GM19372 (cell line): ENCODE measurements at regions not wholly inside any gene's neighbourhood (a gene's known extent, or its start where the extent isn't known, plus 50 kb on each side); places are given as distances from the start of the nearest gene placed in this dataset.

Experiments used
- ATAC-seq: cut with Tn5 transposase; IDR thresholded peaks from one replicate; pipeline ENCODE4 v1.9.1; 2021; ENCODE audit warnings: mild to moderate bottlenecking, low read depth, moderate library complexity; ENCODE audit not compliant: unreplicated experiment

DNA sequence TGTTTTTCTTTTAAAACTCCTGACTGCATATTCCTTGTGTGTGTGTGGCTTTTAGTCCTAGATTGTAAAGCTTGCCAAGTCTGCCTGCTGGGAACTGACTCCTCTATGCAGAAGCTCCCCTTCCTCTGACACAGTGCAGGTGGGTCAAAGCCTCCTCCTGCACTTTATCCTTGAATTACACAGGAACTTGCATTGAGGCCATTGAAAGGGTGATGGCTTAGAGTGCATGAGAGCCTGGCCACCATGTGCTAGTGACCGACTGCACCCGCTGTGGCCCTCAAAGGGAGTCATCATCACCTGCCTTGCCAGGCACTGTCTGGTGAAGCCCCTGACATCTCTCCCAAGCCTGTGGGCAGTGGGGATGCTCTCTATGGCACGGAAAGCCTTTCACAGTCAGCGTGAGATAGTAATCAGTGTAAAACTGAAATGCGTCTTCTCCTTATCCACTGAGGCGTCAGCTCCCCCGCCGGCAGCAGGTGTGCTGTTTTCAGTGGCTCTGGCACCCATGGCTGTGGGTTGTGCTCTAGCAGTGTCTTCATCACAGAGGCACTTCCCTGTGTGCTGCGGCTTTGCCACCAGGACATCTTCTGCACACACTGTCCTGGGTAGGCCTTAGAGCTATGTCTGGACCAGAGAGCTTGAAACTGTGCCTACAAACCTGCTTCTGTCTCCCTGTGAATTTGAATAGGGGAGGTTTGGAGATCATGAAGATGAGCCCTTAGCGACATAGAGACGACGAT, 87.9 kb downstream of the THBS2 start:
- ATAC-seq, result no peak

DNA sequence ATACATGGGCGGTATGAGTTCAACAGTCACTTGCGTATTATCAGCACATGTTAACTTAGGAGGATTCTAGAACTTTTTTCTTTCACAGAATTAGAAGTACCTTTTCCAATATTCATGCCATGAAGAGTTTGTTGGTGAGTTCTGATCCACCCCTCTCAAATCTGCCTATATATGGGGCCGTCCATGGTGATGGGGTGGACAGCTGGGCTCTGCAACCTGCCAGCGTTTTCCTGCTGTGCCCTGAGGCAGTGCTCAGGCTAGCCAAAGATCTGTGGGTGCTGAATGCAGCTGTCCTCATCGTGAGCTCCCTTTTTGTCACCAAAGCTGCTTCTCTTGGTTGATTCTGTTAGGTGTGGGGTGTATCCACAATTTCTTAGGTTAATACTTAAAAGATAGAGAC, 88.7 kb downstream of the THBS2 start:
- ATAC-seq, result no peak

DNA sequence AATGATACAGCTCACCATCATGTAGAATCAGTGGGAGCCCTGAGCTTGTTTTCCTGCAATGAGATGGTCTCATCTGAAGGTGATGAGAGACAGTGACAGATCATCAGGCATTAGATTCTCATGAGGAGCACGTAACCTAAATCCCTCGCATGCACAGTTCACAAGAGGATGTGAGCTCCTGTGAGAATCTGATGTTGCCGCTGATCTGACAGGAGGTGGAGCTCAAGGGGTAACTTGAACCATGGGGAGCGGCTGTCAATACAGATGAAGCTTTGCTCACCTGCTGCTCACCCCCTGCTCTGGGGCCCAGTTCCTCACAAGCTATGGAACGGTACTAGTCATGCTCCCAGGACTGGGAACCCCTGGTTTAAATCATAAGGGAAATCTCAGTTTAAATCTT, 89.2 kb downstream of the THBS2 start:
- no peak for ATAC-seq

DNA sequence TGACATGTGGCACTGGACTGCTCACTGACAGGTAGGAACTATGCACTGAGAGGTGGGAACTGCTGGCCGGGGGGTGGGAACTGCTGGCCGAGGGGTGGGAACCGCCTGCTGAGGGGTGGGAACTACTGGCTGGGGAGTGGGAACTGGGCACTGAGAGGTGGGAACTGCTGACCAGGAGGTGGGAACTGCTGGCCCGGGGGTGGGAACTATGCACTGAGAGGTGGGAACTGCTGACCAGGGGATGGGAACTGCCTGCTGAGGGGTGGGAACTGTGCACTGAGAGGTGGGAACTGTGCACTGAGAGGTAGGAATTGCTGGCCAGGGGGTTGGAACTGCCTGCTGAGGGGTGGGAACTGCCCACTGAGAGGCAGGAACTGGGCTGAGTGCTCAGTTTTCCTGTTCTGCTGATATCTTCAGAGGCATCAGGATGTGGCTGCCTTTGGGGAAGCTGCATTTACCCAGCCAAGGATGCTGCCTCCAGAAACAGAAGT, 90.2 kb downstream of the THBS2 start:
- no peak for ATAC-seq

DNA sequence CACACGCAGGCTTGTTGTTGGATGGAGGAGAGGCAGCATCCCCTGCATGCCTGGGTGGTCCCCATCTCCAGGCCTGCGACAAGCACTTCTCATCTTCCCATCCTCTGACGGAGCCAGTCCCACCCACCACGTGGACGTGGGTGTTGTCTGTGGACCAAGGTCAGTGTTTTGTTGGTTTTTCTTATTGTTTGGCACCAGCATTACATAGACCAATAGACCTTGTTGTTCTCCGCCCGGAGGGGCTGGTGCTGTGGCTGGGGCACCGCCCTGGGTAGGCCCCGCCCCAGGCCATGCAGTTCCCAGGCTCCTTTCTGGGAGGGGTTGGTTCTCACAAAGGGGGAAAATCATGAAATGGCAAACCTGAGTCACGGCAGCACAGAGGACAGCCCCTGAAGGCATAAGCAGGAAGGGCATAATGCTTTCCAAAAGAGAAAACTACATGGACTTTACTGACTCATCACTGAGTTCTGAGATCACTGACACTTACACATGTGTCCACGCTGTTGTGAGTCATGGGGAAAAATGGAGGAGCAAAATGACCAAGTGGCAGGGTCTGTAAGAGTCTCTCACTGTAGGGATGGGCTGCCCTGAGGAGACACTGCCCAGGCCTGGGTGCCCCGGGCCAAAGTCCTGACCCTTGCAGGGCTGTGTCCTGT, 90.8 kb downstream of the THBS2 start:
- ATAC-seq, result no peak

DNA sequence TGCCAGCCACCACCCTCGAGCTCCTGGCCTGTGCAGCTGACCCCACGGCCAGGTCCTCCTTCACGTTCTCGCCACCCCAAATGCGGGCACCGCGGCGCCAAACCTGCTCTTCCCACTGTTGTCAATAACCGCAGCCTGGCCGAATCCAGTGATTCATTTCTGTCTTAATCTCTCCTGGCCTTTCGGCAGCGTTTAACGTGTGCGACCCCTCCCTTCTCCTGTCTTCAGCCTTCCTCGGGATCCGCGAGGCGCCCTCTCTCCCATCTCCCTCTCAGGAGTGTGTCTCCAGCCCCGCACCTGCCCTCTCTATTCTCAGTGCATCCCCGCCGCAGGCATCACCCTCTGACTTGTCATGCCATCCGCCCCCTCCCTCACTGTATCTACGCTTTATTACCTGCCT, 91.4 kb downstream of the THBS2 start:
- ATAC-seq, result no peak

DNA sequence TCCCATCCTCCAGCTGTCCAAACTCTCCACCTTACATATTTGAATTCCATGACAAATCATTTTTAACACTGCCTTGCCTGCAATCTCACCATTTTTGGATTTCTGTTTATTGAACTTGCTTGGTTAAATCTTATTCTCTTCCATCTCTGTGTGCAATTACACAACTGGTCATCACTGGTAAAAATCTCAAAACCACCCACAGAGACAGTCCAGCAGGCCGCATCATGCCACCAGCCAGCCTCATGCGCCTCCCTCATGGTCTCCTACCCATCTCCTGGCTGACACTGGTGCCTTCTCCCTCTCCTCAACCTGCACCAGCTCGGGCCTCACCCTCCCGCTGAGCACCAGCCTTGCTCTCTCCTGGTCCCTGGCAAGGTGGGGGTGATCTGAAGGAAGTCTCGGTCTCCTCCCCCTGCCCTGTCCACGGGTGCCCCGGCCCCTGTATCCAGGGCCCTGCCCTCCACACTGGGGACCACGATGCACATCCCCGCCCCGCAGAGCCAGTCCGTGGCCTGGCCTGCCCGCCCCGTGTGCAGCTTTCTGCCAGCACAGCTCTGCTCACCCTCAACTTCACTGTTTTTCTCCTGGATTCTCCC, 92.0 kb downstream of the THBS2 start:
- ATAC-seq, result no peak

DNA sequence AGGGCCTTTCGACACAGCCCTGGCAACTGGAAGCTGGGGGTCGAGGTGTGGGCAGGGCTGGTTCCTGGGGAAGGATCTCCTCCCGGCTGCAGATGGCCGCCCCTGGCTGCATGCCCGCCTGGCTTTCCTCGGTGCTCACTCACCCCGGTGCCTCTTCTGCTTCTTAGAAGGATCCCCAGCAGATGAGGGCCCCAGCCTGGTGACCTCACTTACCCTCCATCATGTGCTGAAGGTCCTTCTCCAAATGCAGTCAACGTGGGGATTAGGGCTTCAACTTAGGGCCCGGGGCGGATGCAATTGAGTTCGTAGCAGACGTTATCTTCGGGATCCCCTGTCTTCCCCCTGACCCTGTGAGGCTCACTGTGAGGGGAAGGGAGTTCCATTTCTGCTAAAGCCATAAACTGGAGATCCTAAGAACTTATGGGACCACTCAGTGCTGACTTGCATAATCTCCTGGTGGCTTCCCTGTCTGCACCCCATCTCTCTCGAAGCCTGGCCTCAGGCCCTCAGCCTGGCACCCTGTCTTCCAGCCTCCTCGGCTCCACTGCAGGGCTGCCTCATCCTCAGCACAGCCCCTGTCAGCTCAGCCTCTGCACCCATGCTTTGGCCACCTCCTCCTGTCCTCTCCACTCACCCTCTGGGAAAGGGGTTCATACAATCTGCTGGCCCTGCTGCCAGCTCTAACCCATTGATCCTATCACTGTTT, 92.6 kb downstream of the THBS2 start:
- no peak for ATAC-seq

DNA sequence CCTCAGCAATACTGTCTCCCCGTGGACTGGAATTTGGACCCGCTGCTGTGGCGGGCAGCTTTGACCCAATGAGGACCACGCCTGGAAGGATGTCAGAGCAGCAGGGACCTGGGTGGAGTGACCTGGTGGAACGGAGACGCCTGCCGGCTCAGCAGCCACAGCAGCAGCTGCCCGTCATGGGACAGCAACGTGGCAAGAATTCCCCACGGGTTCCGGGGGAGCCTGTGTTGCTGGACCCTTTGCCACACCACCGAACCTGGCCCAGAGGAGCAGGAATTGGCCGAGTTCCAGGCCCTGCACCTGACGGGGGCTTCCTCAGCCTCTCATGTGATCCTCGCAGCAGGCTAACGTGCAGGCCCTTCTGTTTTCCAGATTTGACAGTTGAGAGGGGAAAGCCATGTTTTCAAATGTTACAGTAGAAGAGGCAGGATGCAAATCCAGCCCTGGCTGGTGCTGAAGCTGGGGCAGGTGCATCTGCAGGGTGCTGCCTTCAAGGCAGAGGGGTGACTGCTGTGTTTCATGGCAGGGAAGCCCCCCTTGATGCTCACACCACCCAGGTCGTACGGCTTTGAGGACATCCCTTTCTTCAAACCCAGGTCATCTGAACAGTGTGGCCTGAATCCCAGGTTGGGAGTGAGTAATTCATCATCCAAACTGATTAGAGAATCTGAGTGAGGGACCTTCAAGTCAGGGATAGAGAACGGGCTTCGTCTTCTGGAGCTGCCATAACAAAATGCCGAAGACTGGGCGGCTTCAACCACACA, 93.4 kb downstream of the THBS2 start:
- ATAC-seq, result no peak

DNA sequence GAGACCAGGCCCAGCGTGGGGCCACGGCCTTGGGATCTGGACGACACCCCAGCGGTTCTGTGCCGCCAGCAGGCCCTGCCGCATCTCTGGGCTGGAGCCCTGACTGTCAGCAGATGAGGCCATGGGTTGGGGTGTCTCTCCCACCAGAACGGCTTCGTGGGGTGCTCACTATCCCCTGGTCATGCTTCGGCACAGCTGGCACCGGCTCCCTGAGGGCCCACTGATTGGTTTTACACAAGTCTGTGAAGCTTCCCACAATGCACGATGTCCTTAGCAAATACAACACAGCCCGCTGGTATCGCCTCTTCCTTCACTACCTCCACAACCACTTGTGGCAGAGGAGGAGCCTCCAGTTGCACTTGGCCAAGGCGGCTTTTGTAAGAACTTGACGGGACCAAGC, 94.3 kb downstream of the THBS2 start:
- ATAC-seq, result no peak

DNA sequence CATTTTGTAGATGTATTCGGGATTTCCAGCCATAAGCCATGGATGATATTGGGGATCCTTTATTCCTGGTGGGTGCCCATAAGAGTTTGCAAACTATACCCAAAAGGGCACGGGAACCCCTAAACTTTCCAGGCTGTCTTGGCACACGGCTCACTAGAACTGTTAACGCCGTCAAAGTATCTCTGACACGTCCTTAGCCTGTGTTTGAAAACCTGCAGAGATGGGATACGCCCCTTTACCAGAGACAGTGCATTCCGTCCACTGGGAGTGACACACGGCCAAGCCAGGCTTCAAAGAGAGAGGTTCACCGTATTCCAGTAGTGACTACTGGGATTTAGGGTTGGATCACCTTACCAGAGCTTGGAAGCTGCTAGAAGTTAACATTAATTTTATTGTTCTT, 95.0 kb downstream of the THBS2 start:
- no peak for ATAC-seq

DNA sequence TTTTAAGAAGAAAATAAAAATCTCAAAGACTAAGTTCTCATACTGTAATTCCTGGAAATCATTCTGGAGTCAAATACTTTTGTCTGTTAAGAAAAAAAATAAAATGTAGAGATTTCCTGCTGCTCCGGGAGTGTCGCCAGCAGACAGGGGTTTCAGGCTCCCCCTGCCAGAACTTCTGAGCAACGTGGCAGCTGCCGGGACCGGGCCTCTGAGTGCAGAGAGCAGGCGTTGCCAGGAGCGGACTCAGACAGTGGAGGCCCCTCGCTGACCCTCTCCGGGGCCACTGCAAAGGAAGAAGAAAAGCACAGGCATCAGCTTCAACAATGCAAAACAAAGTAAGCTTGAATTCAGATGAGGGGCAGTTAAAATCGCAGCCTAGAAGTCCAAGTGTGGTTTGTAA, 95.5 kb downstream of the THBS2 start:
- ATAC-seq, result no peak

DNA sequence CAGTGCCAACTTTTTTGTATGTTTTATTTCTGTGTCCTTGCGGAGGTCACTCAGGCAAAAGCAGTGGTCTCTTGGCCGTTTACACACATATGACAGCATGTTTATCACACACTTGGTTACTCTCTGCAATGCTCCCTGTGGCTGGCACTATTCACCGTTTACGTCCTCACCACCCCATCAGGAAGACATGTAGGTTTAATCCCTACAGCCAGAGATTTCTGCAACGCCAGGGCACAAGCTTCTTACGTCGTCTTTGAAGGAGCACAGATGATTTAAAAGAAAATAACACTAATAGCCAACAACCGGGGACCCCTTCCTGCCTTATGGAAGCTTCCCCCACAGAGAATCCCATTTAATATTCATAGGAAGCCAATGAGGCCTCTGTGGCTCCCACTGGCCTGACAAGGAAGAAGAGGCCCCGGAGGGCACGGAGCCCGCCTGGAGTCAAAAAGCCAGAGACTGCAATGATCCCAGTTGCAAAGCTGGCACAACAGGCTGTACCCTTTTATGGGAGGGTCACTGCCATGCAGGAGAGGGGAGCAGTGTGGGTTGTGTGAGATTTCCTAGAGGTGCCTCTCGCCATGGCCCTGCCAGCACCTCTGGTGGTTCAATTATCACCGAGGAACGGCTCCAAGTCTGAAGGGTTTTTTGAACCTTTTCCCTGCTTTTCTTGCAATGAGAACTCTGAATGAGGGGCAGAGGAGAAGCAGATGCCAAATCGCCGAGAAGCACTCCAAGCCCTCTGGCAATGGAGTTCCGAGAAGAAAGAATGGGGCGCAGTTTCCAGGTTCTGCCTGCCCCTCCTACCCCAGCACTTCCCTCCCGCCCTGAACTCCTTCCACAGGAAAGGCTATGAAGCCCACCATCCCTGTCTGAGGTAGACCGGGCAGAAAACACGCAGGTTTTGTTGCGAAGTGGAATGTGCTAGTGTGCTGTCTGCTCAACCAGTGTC, 96.2 kb downstream of the THBS2 start:
- no peak for ATAC-seq

DNA sequence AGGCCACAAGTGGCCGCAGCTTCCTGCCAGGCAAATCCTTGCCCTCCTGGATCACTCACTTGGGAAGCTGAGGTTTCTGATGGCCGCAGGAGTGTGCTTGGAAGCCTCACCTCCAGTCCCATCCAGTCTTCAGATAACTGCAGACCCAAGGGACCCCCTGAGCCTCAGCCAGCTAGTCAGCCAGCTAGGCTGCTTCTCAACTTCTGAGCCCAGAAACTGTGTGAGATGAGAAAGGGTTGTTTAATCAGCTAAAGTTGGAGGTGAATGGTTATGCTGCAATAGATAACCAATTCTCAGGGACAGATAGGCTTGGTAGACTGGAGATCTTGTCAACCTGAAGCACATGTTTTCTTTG, 96.9 kb downstream of the THBS2 start:
- no peak for ATAC-seq

DNA sequence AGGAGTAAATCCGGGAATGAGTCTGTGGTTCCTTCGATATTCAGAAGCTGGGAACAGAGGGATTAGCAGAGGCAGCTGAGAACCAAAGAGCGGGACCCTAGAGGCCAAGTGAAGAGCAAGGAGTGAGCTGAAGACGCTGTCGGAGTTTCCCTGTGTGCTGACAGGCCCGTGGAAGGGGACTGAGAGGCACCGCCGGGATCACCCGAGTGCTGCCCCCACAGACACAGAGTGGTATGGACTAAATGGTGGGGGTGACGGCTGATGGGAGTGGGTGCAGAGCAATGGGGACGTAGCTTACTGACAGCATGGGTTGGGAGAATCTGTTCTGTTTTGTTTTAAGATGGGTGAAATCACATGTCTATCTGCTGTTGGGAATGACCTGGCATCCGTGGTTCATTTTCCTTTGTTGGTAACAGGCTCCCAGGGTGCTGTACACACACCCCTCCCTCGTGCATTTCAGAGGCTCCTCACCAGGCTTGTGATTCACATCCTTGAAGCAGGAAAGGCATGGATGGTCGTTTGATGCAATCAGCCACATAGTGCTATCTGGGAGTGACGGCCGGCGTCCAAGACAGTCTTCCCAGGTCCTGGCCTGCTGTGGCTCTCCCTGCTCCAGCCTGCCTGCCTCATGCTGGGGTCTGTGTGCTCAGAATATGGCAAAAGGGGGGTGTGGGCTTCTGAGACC, 97.4 kb downstream of the THBS2 start:
- ATAC-seq, result no peak

DNA sequence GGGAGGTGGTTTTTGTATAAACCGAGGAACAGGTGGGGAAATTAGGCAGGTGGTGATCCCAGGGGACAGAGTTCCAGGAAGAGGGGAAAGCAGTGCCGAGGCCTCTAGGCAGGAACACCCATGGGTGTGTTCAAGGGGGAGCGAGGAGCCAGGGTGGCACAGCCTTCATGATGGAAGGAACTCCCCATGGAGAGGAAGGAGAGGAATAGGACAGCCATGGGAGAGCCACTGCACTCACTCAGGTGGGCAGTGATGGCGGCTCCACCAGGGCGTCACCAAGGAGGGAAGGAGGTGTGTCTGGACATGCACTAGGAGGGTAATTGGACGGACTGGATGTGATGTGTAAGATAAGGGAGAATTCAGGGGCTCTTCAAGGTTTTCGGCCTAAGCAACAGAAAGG, 98.2 kb downstream of the THBS2 start:
- no peak for ATAC-seq

DNA sequence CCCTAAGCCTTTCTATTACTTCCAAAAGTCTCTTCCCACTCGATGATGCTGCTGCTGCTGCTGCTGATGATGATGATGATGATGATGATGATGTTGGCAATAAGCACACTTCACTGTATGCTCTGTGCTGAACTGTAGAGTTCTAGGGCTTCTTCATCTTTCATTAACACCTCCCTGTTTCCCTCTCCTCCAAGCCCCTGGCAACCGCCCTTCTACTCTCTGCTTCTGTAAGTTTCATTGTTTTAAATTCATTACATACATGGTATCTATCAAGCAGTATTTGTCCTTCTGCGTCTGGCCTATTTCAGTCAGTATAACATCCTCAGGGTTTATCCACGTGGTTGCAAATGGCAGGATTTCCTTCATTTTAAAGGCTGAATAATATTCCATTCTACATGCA, 100.2 kb downstream of the THBS2 start:
- ATAC-seq, result no peak

DNA sequence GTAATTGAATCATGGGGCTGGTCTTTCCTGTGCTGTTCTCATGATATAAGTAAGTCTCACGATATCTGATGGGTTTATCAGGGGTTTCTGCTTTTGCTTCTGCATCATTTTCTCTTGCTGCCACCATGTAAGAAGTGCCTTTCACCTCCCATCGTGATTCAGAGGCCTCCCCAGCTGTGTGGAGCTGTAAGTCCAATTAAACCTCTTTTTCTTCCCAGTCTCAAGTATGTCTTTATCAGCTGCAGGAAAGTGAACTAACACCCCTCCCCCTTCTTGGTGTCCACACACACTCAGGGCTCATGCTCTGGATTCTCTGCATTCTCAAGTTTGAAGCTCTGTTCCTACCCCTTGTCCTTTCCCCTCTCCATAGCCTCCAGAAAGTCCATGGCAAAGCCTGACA, 107.1 kb downstream of the THBS2 start:
- ATAC-seq, result no peak

DNA sequence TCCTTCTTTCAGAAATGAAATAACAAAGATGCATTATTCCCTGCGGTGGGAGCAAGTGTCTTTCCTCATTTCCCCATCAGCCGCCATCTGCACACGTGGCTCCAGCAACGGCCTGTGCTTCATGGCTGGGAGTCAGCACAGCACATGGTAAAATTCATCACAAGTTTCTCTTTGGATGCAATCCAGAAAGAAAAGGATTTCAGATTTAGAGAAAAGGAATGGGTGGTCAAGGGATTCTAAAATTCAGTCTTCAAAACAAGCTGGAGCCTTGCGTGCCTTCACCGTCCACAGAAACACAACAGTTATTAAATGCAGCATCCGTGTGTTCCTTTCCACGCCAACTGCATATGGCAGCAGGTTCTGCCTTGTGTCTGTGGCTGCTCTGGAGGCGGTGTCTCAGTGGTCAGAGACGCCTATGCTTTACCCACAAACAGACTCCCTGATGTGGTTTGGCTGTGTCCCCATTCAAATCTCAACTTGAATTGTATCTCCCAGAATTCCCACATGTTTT, 107.6 kb downstream of the THBS2 start:
- ATAC-seq, result no peak
